ENCODE measurements at regions not wholly inside any gene's neighbourhood (a gene's known extent, or its start where the extent isn't known, plus 50 kb on each side); places are given as distances from the start of the nearest gene placed in this dataset.

GRCh38 chr21:19522381-19522780 is 1118.8 kb upstream of the TMPRSS15 start:
- Histone ChIP-seq H3K36me3 (no peaks in the 10 kb centered on the region), H3K4me1 (no peaks in the 10 kb centered on the region), H3K27me3 (no peaks in the 10 kb centered on the region), H3K4me3 (no peak overlapping the region), H3K9me3 (peaks cover 0 to 7% (median 0%) of the 10 kb centered on the region in 12 donors), H3K27ac (no peak overlapping the region)
- ATAC-seq (no peak), DNase-seq (no peak)
- intact Hi-C loops (cut with DNase I): no loop called here
- WGBS, 4 donors: 48 to 96% (median 88%) methylated on average over 1 of the region's 1 CpG
- no peak for TF ChIP-seq CTCF (IDR thresholded peaks at IDR 0.05)
- no peak for TF ChIP-seq POLR2A (IDR thresholded peaks at IDR 0.05)

DNA sequence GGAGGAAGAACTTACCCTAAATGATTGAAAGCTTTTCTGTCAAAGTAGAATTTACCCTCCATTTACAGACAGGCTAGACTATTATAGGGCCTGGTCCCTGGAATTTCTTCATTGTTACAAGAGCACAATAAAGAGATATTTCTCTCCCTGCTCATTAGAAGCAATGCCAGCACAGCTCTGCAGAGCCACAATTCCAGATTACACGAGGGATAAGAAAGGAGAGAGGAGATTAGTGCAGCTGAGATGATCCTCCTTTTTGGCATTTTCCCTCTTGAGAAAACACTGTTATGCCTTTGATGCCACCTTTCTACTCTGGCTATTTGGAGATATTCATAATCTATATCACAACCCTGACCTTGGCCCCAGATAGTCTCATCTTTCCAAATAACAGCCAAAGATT is 1119.5 kb upstream of the TMPRSS15 start:
- Histone ChIP-seq H3K9me3 (peaks cover 0 to 3% (median 0%) of the 10 kb centered on the region in 12 donors), H3K27me3 (no peaks in the 10 kb centered on the region), H3K36me3 (no peaks in the 10 kb centered on the region), H3K27ac (no peak overlapping the region), H3K4me3 (no peak overlapping the region), H3K4me1 (no peaks in the 10 kb centered on the region)
- 55 to 63% (median 60%) methylated on average over 1 of the region's 1 CpG for WGBS, 4 donors
- no peak for DNase-seq
- TF ChIP-seq CTCF (IDR thresholded peaks at IDR 0.05) (no peak), POLR2A (IDR thresholded peaks at IDR 0.05) (no peak)
- intact Hi-C loops (cut with DNase I): no loop called here
- no peak for ATAC-seq

DNA sequence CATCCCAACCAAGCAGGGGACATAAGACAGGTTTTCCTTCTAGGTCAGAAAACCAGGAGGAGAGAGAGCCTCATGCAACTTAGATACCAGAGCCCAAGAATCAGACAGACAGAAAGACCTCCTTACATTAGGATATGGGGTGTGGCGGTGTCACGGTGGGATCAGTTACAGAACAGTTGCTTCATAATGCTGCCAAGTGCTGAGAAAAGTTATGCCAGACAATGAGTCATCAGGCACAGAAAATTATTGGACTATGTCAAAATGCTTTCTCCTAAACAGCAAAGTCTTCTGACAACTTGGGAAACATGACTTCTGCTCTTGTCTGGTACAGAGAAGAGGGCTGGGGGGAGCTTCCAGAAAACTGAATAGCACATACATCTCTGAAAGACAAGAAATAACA is 1120.2 kb upstream of the TMPRSS15 start:
- Histone ChIP-seq H3K4me3 (no peak overlapping the region), H3K9me3 (peaks cover 0 to 3% (median 0%) of the 10 kb centered on the region in 12 donors), H3K27me3 (no peaks in the 10 kb centered on the region), H3K4me1 (no peaks in the 10 kb centered on the region), H3K27ac (no peak overlapping the region), H3K36me3 (no peaks in the 10 kb centered on the region)
- DNase-seq (no peak), ATAC-seq (no peak)
- no peak for TF ChIP-seq POLR2A (IDR thresholded peaks at IDR 0.05)
- TF ChIP-seq CTCF (IDR thresholded peaks at IDR 0.05): no peak
- 46 to 72% (median 63%) methylated on average over 2 of the region's 2 CpGs for WGBS, 4 donors
- intact Hi-C loops (cut with DNase I): no loop called here

- TF ChIP-seq POLR2A (IDR thresholded peaks at IDR 0.05) (no peak), CTCF (IDR thresholded peaks at IDR 0.05) (no peak)
- peaks cover 0 to 3% (median 0%) of the 10 kb centered on the region in 12 donors for H3K9me3 ChIP-seq
- H3K27ac ChIP-seq: no peak overlapping the region
- ATAC-seq: no peak
- WGBS, 4 donors: 40 to 50% (median 42%) methylated on average over 1 of the region's 1 CpG
- no peak overlapping the region for H3K4me3 ChIP-seq
- H3K4me1 ChIP-seq: no peaks in the 10 kb centered on the region
- no peak for DNase-seq
- H3K36me3 ChIP-seq: no peaks in the 10 kb centered on the region
- H3K27me3 ChIP-seq: no peaks in the 10 kb centered on the region
- intact Hi-C loops (cut with DNase I): no loop called here
Measured at GRCh38 chr21:19529031-19529430, 1125.4 kb upstream of the TMPRSS15 start.

Data from heart left ventricle (tissue), 16 donors.